ENCODE measurements at regions not wholly inside any gene's neighbourhood (a gene's known extent, or its start where the extent isn't known, plus 50 kb on each side); places are given as distances from the start of the nearest gene placed in this dataset.
"Not testable (repeated sequence)": the region's sequence is repeated elsewhere in the genome, so short reads cannot be mapped to it uniquely, and the experiment has no call there.

DNA sequence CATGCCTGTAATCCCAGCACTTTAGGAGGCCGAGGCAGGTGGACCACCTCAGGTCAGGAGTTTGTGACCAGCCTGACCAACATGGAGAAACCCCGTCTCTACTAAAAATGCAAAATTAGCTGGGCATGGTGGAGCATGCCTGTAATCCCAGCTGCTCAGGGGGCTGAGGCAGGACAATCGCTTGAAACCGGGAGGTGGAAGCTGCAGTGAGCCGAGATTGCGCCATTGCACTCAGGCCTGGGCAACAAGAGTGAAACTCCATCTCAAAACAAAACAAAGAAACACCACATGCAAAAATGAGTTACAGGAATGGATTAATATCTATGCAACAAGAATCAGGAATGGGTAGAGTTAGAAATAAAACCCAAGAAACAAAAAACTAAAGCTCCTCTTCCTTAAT is 462.3 kb upstream of the POM121L12 start:
- not testable (repeated sequence) for DNase-seq

- DNase-seq, result no peak
Measured at GRCh38 chr7:52571026-52571425, 464.4 kb upstream of the POM121L12 start.

- DNase-seq, result no peak
Measured at GRCh38 chr7:52569151-52569550, 466.3 kb upstream of the POM121L12 start.

DNA sequence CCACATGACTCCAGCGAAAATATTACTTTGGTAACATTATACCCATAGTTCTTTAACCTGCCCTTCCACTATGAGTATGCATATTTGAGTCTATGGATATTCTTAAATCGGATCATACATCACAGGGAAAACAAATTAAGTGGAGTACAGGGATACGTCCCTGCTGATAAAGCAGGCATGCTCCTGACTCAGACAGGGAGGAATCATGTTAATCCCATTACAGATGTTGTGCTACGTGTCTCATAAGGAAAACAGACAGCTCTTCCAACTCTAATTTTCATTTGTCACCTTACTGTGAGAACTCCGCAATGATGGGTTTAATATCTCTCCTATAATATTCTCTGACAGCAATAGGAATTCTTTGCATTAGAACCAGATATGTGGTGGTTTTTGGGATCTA is 469.5 kb upstream of the POM121L12 start:
- no peak for DNase-seq

DNA sequence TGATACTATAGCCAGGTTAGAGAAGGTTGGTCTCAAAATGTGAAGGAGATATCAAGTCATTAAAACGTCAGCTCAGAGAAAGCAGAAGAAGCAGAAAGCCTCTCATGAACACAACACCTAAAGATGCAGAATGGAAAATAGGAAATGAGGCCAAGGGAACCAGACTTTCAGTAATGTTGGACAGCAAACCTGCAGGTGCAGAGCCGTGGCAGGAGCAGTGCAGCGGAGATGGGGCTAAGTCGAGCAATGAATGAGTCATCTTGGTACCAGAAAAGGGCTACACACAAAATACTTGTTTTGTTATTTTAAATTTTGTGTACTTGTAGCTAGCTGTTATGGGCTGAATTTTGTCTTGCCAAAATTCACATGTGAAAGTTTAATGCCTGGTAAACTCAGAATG is 479.6 kb upstream of the POM121L12 start:
- no peak for DNase-seq

DNA sequence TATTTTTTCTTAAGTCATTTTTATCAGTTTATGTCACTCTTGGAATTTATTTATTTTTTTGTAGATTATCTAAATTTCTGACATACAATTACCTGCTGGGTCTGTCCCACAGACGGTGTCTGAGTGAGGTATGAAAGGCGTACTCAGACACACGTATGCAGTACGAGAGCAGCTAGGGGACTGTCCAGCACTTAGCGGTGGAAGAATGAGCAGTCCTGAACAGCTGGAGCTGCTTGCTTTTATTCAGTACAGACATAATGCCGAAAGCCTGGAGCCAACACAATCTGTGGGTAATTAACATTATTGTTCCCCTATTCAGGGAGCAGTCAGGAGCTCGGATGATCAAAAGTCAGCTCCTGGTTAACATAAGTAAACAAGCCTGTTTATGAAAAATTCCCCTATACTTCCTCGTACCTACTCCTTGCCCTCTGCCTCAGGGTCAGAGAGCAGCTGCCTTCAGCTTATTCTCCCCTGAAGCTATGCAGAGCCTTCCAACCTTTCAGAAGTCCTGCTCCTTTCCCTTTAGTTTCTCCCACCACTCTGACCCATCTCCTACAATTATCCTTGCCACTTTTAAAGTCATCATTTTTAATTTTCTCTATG is 488.0 kb upstream of the POM121L12 start:
- no peak for DNase-seq

GRCh38 chr7:52541198-52541765 is 494.2 kb upstream of the POM121L12 start:
- not testable (repeated sequence) for DNase-seq

GRCh38 chr7:52540041-52540440 is 495.4 kb upstream of the POM121L12 start:
- no peak for DNase-seq

DNA sequence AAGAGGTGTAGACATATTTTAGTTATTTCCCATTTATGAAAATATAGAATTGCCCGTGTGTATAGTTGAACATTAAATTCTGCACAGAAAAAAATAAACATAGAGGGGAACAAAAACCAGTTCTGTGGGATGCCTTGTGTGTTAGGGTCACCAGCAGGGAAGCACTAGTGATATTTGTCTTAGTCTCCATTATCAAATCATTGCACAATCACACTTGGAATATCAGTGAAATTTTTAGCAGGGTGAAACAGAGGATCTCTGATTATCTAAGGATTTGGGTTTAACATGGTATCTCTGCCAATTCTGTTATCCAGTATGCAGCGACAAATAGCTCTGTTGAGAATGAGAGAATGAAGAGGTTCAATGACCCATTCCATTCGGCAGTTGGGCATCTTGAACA is 496.0 kb upstream of the POM121L12 start:
- no peak for DNase-seq

GRCh38 chr7:52537051-52537450 is 498.4 kb upstream of the POM121L12 start:
- no peak for DNase-seq

GRCh38 chr7:52525772-52526341 is 509.6 kb upstream of the POM121L12 start:
- no peak for DNase-seq

GRCh38 chr7:52518869-52519268 is 516.6 kb upstream of the POM121L12 start:
- DNase-seq, result no peak

- DNase-seq, result no peak
Measured at GRCh38 chr7:52512656-52513055, 522.8 kb upstream of the POM121L12 start.

DNA sequence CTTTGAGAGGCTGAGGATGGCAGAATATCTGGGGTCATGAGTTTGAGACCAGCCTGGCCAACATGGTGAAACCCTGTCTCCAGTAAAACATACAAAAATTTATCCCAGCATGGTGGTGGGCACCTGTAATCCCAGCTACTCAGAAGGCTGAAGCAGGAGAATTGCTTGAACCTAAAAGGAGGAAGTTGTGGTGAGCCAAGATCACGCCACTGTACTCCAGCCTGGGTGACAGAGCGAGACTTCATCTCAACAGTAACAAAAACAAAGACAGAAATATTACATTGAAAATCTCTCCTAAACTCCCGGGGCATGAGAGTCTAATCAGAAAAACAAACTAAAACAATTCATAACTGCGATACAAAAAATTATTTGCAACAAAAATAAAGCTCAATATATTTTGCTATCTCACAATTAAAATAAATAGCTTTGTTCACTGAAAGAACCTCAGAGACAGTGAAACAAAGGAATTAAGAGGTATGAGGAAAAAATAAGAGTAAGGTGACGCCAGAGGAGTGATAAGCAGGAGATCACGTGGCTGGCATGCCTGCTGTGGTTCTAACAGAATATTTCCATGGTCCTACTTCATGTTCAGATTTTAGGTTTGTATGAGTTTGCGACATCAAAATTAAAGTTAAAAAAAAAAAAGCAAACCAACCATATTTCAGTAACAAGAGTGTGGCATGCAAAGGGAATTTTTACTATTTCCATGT is 527.7 kb upstream of the POM121L12 start:
- no peak for DNase-seq

DNA sequence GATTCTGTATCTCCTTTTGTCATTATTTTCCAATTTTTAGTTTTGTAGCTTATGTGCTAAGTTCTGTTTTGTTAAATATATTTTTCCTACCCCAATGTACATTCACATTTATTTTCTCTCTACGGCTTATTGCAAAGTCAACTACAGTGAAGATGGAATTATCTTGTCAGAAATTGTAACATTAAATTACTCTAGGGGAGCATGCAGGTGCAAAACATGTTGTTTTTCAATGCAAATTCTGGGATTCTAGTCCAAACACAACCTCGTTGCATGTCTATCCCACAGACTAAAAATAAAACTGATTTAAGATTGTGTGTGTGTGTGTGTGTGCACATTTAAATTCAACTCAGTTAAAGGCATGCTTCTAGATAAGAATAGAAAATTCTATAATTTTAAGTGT is 529.1 kb upstream of the POM121L12 start:
- no peak for DNase-seq

DNA sequence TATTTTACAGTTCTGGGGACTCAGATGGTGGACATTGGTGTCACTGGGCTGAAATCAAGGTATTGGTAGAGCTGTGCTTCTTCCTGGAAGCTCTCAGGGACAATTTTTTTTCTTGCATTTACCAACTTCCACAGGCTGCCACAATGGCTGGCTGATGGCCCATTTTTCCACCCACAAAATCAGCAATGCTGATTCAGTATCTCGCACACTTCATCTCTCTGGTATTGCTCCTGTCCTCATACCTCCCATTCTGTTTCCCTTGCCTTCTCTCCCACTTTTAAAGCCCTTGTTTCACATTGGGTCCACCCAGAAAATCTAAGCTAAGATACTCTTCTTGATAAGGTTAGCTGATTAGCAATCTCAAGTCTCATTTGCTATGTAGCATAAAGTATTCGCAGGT is 530.9 kb upstream of the POM121L12 start:
- DNase-seq, result no peak

- DNase-seq, result no peak
Measured at GRCh38 chr7:52502281-52502680, 533.2 kb upstream of the POM121L12 start.

GRCh38 chr7:52501696-52502095 is 533.7 kb upstream of the POM121L12 start:
- no peak for DNase-seq

DNA sequence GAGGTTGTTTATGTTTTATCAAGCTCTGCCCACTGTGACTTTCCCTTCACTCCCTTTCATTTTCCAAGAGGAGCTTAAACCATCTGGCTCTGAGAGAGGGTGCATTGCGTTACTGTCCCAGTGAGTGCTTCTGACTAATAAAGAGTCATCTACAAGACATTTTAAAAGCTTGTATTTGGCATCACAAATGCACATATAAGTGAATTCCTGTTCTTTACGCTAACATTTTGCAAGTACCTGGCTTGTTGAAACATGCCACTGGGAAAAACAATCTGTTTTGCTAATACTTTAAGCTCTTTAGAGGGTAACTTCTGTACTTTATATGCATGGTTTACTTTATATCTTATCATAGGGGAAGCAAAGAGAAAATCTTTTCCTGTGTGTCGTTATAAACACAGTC is 534.6 kb upstream of the POM121L12 start:
- no peak for DNase-seq

DNA sequence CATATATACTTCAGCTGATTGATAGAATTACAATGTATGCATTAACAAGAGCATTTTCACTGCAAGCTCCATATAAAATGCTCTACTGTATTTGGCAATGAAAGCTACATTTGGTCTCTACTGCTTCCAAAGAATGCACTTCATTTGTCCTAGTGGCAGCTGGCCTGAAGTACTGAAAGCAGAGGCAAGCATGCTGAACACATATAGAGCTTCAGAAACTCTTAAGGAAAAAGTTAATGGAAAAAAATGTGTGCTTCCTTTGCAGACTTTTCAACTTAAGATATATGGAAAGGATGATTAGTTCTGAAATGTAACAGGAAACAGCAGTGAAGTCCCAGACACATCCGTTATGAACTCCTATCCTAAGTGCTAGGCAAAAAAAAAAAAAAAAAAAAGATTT is 537.1 kb upstream of the POM121L12 start:
- no peak for DNase-seq

GRCh38 chr7:52486267-52486666 is 549.2 kb upstream of the POM121L12 start:
- DNase-seq, result no peak

- no peak for DNase-seq
Measured at GRCh38 chr7:52482076-52482475, 553.4 kb upstream of the POM121L12 start.

DNA sequence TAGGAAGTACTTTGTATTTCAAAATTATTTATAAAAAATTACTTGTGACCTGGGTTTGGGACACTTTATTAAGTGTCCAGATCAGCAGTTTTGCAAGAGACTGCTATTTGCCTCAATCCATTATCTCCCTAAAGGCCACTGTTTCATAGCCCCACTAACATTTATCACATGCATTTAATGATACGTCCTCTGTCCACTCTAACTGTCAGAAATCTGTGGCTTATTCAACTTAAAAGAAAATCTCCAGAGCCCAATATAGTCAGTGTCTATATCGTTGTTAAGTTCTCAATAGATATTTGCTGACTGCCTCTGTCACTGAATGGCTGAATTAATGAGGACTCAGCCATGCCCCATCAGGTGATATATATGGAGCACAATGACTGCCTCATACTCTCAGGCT is 553.9 kb upstream of the POM121L12 start:
- no peak for DNase-seq

DNA sequence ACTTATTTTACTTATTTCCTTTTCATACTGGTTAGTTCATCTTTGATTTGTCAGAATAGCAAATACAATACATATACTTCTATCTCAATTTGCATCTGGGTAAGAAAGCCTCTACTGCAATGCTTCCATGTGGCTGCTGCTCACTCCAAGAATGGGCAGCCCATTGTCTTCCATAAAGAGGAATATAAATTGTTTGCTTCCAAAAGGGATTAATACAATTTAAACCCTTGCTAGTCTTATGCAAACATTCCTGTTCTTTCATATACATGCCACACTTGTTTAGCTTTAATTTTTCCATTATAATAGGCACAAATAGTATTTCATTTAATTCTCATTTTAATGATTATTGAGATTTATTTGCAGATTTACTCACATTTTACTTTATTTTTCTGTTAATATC is 555.4 kb upstream of the POM121L12 start:
- DNase-seq, result no peak

Measured in skin of body (tissue), 1 donor.